ENCODE measurements at regions not wholly inside any gene's neighbourhood (a gene's known extent, or its start where the extent isn't known, plus 50 kb on each side); places are given as distances from the start of the nearest gene placed in this dataset.

GRCh38 chr6:51098791-51099190, 280.1 kb downstream of the TFAP2B start:
- no peak for TF ChIP-seq GATA2 (IDR thresholded peaks at IDR 0.05; ENCODE audit: low read depth, low read length)
- no peak for TF ChIP-seq GATA3 (IDR thresholded peaks at IDR 0.05; ENCODE audit: low read depth, low read length)

All from SH-SY5Y (cell line).